Epithelial cell of esophagus (primary cell): ENCODE measurements at regions not wholly inside any gene's neighbourhood (a gene's known extent, or its start where the extent isn't known, plus 50 kb on each side); places are given as distances from the start of the nearest gene placed in this dataset.

Source experiments
- DNase-seq: peaks from one replicate; pipeline ENCODE4 v3.0.0; 2010; ENCODE audit warnings: low read depth
- H3K4me3 ChIP-seq: 2 replicates; pipeline ENCODE4 v1.5.1; 2011; ENCODE audit warnings: mild to moderate bottlenecking, low read length, control low read depth
- CTCF ChIP-seq: IDR thresholded peaks from 2 replicates; pipeline ENCODE4 v1.5.1; 2011; ENCODE audit warnings: low read depth, mild to moderate bottlenecking, low read length, control low read depth, inconsistent platforms; ENCODE audit not compliant: insufficient read depth; ENCODE audit errors: missing control alignments

- DNase-seq = no peak
- H3K4me3 ChIP-seq = no peak overlapping the region
- no peak for TF ChIP-seq CTCF
These were observed 398.8 kb upstream of the TMEFF2 start for GRCh38 chr2:192593561-192593960.

DNA sequence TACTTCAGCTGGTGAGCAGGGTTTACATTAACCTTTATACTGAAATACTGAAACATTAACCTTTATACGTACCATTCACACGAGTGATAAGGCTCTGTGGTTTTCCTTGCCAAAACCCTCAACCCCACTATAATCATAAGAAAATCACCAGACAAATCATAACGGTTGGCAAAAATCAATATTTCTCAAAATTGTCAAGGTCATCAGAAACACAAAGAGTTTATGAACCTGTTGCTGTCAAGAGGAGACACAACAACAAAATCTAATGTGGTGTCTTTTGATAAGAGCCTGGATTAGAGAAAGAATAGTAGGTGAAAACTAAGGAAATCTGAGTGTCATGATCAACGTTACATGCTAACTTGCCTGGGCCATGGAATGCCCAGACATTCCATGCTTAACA is 396.9 kb upstream of the TMEFF2 start:
- no peak for TF ChIP-seq CTCF
- DNase-seq = no peak
- H3K4me3 ChIP-seq = no peak overlapping the region

GRCh38 chr2:192585418-192585817 is 390.7 kb upstream of the TMEFF2 start:
- TF ChIP-seq CTCF = no peak
- DNase-seq = no peak
- H3K4me3 ChIP-seq = no peak overlapping the region

- no peak overlapping the region for H3K4me3 ChIP-seq
- TF ChIP-seq CTCF = no peak
- DNase-seq = no peak
These were observed 390.2 kb upstream of the TMEFF2 start for GRCh38 chr2:192584976-192585375.

DNA sequence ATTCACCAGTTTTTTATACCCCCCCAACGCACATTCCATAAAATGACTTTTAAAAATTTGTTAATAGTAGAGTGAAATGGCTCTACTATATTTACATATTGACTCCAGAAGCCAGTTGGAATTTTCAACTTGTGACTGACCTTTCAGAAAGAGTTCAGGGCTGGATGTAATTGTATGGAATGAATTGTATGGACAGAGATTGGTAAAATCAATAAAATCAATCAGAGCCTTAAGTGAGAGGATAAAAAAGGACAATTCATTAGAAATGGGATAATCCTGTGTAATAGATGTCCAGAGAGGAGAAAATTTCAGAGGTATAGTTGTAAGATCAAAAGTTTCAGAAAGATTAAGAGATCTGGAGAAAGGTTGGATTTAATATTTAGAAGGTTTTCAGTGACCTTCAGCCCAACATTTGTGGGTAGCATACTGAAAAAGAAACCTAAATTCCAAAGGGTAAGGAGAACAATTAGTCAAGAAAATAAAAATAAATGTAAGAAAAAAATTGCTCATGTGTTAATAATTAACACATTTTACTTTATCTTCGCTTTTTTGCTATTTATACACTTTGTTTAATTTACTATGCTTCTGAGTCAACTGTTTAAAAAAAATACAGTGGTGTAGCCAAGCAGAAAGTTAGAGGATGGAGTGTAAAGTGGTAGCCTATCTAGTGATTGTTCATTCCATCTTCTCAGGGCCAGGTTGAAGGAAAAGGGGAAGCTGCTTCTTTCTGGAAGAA is 385.4 kb upstream of the TMEFF2 start:
- H3K4me3 ChIP-seq = no peak overlapping the region
- no peak for TF ChIP-seq CTCF
- no peak for DNase-seq

DNA sequence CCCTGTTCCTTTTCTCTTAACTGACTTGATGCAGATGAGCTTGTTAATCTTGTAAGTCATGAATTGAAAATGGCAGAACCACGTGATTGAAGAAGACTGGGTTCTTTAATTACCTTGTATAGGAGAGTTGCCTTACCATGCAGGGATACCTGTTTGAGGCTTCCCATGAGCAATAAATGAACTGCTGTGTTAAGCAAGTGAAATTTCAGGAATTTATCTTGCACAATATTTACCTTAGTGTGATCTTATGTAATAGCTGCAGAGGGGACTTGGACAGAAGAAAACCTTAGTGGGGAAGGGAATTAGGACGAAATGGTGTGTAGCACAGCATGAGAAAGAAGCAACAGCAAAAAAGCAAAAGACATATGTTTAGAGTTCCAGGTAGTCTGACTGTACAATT is 384.0 kb upstream of the TMEFF2 start:
- H3K4me3 ChIP-seq = no peak overlapping the region
- TF ChIP-seq CTCF = no peak
- peak; percentile 57 for DNase-seq

DNA sequence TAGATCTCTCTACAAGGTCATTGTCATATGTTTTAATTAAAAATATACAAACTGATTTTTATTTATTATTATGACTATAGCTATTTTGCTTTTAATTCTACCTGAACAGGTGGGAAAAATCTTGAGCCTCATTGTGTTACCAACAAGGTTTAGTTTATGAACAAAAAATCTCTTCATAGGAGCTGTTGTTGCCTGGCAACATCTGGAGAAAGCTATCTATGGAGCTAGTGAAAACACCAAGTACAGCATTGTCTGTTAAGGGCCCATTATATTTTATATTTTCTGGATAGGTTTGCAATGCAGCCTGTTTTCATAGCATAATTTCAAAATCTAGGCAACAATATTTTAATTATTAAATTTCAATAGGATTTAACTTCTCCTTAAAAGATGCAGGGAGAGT is 383.0 kb upstream of the TMEFF2 start:
- no peak for TF ChIP-seq CTCF
- DNase-seq = no peak

More for the DNA sequence above, 383.0 kb upstream of the TMEFF2 start:
- H3K4me3 ChIP-seq = no peak overlapping the region
